ENCODE measurements at regions not wholly inside any gene's neighbourhood (a gene's known extent, or its start where the extent isn't known, plus 50 kb on each side); places are given as distances from the start of the nearest gene placed in this dataset.

GRCh38 chr6:98463038-98464000, 371.1 kb upstream of the POU3F2 start:
- TF ChIP-seq CTCF (IDR thresholded peaks at IDR 0.05): no peak

GRCh38 chr6:98467091-98467490, 367.3 kb upstream of the POU3F2 start:
- no peak for TF ChIP-seq CTCF (IDR thresholded peaks at IDR 0.05)

- TF ChIP-seq CTCF (IDR thresholded peaks at IDR 0.05): no peak
Measured at GRCh38 chr6:98467902-98468301, 366.5 kb upstream of the POU3F2 start.

- TF ChIP-seq CTCF (IDR thresholded peaks at IDR 0.05): no peak
Measured at GRCh38 chr6:98469141-98469540, 365.2 kb upstream of the POU3F2 start.

- TF ChIP-seq CTCF (IDR thresholded peaks at IDR 0.05): no peak
Measured at GRCh38 chr6:98470821-98471220, 363.6 kb upstream of the POU3F2 start.

GRCh38 chr6:98471444-98471843, 362.9 kb upstream of the POU3F2 start:
- no peak for TF ChIP-seq CTCF (IDR thresholded peaks at IDR 0.05)

- TF ChIP-seq CTCF (IDR thresholded peaks at IDR 0.05): no peak
Measured at GRCh38 chr6:98477231-98477630, 357.1 kb upstream of the POU3F2 start.
